ENCODE measurements at regions not wholly inside any gene's neighbourhood (a gene's known extent, or its start where the extent isn't known, plus 50 kb on each side); places are given as distances from the start of the nearest gene placed in this dataset.

DNA sequence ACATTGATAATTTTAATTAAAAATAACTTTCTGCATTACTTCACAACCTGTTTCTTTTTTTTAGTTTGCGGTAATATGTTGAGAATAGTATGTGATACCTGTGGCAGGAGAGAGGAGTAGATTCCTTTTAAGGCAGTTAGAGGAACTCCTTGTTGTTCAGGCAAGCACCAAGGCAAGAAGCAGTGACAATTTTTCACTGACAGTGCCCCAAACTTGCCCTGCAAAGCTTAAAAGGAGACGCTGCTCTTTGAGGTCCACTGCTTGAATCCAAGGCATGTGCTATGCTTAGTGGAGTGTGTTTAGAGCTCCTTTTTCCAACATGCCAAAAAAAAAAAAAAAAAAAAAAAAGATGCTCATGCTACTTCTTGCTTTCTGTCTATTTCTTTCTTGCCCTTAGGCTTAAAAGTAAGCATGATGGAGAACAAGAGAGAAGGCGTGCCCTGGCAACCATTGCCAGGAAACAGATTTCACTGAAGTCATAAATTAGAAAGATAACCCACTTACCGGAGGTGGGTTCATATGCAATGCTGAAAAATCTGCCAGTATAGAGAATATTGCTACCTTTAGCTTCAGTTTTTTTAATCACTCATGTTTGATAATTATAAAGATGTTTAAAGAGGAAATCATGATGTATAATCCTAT lies 58.3 kb upstream of the DYRK2 start:
- TF ChIP-seq, protein P1, sequence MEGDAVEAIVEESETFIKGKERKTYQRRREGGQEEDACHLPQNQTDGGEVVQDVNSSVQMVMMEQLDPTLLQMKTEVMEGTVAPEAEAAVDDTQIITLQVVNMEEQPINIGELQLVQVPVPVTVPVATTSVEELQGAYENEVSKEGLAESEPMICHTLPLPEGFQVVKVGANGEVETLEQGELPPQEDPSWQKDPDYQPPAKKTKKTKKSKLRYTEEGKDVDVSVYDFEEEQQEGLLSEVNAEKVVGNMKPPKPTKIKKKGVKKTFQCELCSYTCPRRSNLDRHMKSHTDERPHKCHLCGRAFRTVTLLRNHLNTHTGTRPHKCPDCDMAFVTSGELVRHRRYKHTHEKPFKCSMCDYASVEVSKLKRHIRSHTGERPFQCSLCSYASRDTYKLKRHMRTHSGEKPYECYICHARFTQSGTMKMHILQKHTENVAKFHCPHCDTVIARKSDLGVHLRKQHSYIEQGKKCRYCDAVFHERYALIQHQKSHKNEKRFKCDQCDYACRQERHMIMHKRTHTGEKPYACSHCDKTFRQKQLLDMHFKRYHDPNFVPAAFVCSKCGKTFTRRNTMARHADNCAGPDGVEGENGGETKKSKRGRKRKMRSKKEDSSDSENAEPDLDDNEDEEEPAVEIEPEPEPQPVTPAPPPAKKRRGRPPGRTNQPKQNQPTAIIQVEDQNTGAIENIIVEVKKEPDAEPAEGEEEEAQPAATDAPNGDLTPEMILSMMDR (conservative IDR thresholded peaks at IDR 0.05; ENCODE audit: low read depth, low read length): no peak
- TF ChIP-seq EZH2 (IDR thresholded peaks at IDR 0.05; ENCODE audit: borderline replicate concordance, low read depth, low read length, poor library complexity, severe bottlenecking): no peak

All from A673 (cell line).